Mesendoderm (in vitro differentiated cells): ENCODE measurements at regions not wholly inside any gene's neighbourhood (a gene's known extent, or its start where the extent isn't known, plus 50 kb on each side); places are given as distances from the start of the nearest gene placed in this dataset.
A peak's percentile ranks its signal among the peaks of the same experiment; 100 is the strongest.

Experiments used
- DNase-seq: peaks from one replicate; pipeline ENCODE4 v3.0.0; 2013
- H2AK5ac ChIP-seq: 2 replicates; pipeline ENCODE4 v1.6.1; 2013; ENCODE audit warnings: low read length, inconsistent platforms
- H2BK120ac ChIP-seq: 2 replicates; pipeline ENCODE4 v1.6.1; 2013; ENCODE audit warnings: low read depth, mild to moderate bottlenecking, low read length, moderate library complexity, mixed read lengths
- H2BK15ac ChIP-seq: replicated peaks from 2 replicates; pipeline ENCODE4 v1.6.1; 2013; ENCODE audit warnings: low read depth, mild to moderate bottlenecking, moderate library complexity
- H2BK5ac ChIP-seq: 2 replicates; pipeline ENCODE4 v1.6.1; 2013; ENCODE audit warnings: low read length, inconsistent platforms
- H3K18ac ChIP-seq: 2 replicates; pipeline ENCODE4 v1.6.1; 2013; ENCODE audit warnings: mild to moderate bottlenecking, low read length, mixed read lengths
- H3K23ac ChIP-seq: one replicate; pipeline ENCODE4 v1.6.1; 2013; ENCODE audit warnings: low read length
- H3K27ac ChIP-seq: 2 replicates; pipeline ENCODE4 v1.5.1; 2013; ENCODE audit warnings: low read depth, mild to moderate bottlenecking, inconsistent platforms, low read length, moderate library complexity
- H3K27me3 ChIP-seq: 2 replicates; pipeline ENCODE4 v1.6.1; 2013; ENCODE audit warnings: low read length, control low read depth, mild to moderate bottlenecking, inconsistent platforms; ENCODE audit not compliant: insufficient read depth, poor library complexity
- H3K36me3 ChIP-seq: 2 replicates; pipeline ENCODE4 v1.6.1; 2013; ENCODE audit warnings: low read length, inconsistent platforms; ENCODE audit not compliant: control insufficient read depth, insufficient read depth
- H3K4ac ChIP-seq: one replicate; pipeline ENCODE4 v1.6.1; 2013; ENCODE audit warnings: low read depth, mild to moderate bottlenecking, low read length, moderate library complexity
- H3K4me1 ChIP-seq: 2 replicates; pipeline ENCODE4 v1.6.1; 2013; ENCODE audit warnings: low read depth, low read length, inconsistent platforms; ENCODE audit not compliant: control insufficient read depth
- H3K4me2 ChIP-seq: 2 replicates; pipeline ENCODE4 v1.6.1; 2013; ENCODE audit warnings: low read length
- H3K4me3 ChIP-seq: 2 replicates; pipeline ENCODE4 v1.5.1; 2013; ENCODE audit warnings: mild to moderate bottlenecking, low read length
- H3K56ac ChIP-seq: one replicate; pipeline ENCODE4 v1.6.1; 2013; ENCODE audit warnings: low read length
- H3K79me1 ChIP-seq: 2 replicates; pipeline ENCODE4 v1.6.1; 2013; ENCODE audit warnings: low read length, inconsistent platforms
- H3K79me2 ChIP-seq: 2 replicates; pipeline ENCODE4 v1.6.1; 2013; ENCODE audit warnings: mild to moderate bottlenecking, low read length; ENCODE audit not compliant: control insufficient read depth, insufficient read depth
- H3K9ac ChIP-seq: 2 replicates; pipeline ENCODE4 v1.6.1; 2013; ENCODE audit warnings: low read length, inconsistent platforms
- H4K5ac ChIP-seq: one replicate; pipeline ENCODE4 v1.6.1; 2013; ENCODE audit warnings: low read length
- H4K8ac ChIP-seq: one replicate; pipeline ENCODE4 v1.6.1; 2013; ENCODE audit warnings: low read depth, mild to moderate bottlenecking, control low read depth, low read length, moderate library complexity
- WGBS: extraction: QIAGEN DNeasy Blood & Tissue Kit; methylation state at CpG from one replicate; pipeline ENCODE4 v1.1.7; 2013; ENCODE audit warnings: low lambda C conversion rate, missing lambda C conversion rate; ENCODE audit not compliant: insufficient coverage; ENCODE audit errors: extremely low coverage; 5-methylcytosine and 5-hydroxymethylcytosine counted together

DNA sequence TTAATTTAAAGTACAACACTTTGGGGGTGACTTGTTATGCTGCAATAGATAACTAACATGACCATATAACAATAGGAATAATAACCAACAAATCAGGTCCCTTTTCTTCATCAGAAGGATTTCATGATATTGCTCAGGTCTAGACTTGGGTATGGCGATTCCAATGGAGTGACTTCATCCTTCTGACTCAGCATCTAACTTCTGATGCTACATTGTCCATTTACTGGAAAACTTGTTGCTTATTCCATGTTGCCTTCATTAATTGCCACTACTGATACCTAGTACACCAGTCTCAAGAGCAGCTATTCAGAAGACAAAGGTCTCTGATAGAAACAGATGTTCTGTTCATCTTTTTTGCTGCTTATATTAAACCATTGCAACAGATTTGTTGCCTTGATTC, 324.3 kb downstream of the TGFB2 start:
- no peak overlapping the region for H2BK5ac ChIP-seq
- no peak overlapping the region for H3K4me3 ChIP-seq
- H2BK120ac ChIP-seq = no peak overlapping the region
- H3K27ac ChIP-seq = no peak overlapping the region
- no peak overlapping the region for H2AK5ac ChIP-seq
- no peak for DNase-seq
- WGBS = no CpG with 5 or more reads among the region's 1 CpG
- H4K5ac ChIP-seq = no peak overlapping the region
- no peak overlapping the region for H3K9ac ChIP-seq
- no peaks in the 10 kb centered on the region for H3K79me2 ChIP-seq
- peaks cover 3% of the 10 kb centered on the region for H3K4me1 ChIP-seq
- no peaks in the 10 kb centered on the region for H3K27me3 ChIP-seq
- no peak overlapping the region for H3K4ac ChIP-seq
- no peak overlapping the region for H3K23ac ChIP-seq
- no peaks in the 10 kb centered on the region for H3K79me1 ChIP-seq
- no peak overlapping the region for H2BK15ac ChIP-seq
- H3K56ac ChIP-seq = no peak overlapping the region
- no peak overlapping the region for H4K8ac ChIP-seq
- no peak overlapping the region for H3K4me2 ChIP-seq
- H3K18ac ChIP-seq = no peak overlapping the region
- H3K36me3 ChIP-seq = no peaks in the 10 kb centered on the region

DNA sequence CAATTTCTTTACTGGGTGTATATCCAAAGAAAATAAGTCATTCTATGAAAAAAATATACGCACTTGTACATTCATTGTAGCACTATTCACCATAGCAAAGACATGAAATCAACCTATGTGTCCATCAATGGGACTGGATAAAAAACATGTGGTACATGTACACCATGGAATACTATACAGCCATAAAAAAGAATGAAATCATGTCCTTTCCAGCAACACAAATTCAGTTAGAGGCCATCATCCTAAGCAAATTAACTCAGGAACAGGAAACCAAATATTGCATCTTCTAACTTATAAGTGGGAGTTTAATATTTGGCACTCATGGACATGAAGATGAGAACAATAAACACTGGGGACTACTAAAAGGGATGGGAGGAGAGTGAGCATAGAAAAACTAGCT, 325.7 kb downstream of the TGFB2 start:
- no peak overlapping the region for H3K9ac ChIP-seq
- no peaks in the 10 kb centered on the region for H3K27me3 ChIP-seq
- H2AK5ac ChIP-seq = no peak overlapping the region
- no peak for DNase-seq
- H4K5ac ChIP-seq = no peak overlapping the region
- H3K4ac ChIP-seq = no peak overlapping the region
- no peak overlapping the region for H3K4me2 ChIP-seq
- no peak overlapping the region for H3K56ac ChIP-seq
- no peak overlapping the region for H2BK120ac ChIP-seq
- no peak overlapping the region for H3K23ac ChIP-seq
- H3K27ac ChIP-seq = no peak overlapping the region
- H3K4me1 ChIP-seq = peaks cover 3% of the 10 kb centered on the region
- H3K4me3 ChIP-seq = no peak overlapping the region
- WGBS = no CpG with 5 or more reads among the region's 1 CpG
- H4K8ac ChIP-seq = no peak overlapping the region
- H2BK15ac ChIP-seq = no peak overlapping the region
- H3K79me2 ChIP-seq = no peaks in the 10 kb centered on the region
- no peak overlapping the region for H2BK5ac ChIP-seq
- no peaks in the 10 kb centered on the region for H3K79me1 ChIP-seq
- no peak overlapping the region for H3K18ac ChIP-seq
- H3K36me3 ChIP-seq = no peaks in the 10 kb centered on the region

DNA sequence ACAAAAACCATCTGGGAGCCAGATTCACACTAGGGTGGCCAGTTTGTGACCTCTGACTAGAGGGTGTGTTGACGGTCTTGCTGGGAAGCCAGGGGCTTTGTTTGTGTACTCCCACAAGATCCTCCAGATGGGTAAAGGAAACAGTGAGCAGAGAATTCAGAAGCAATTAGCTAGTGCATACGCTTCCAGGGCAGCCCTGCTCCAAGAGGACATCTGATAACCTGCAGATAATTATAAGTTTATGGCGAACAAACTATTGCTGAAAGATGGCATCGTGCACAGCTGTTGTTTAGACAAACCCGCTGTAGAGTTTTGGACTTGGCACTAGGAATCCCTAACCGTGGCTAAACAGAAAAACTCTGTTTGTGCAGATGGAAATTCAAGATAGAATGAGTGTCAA, 326.4 kb downstream of the TGFB2 start:
- Histone ChIP-seq H3K18ac (peak overlapping the region; percentile 39), H3K56ac (no peak overlapping the region), H3K36me3 (no peaks in the 10 kb centered on the region), H3K27me3 (no peaks in the 10 kb centered on the region), H2AK5ac (no peak overlapping the region), H3K4ac (peak overlapping the region; percentile 70), H3K23ac (no peak overlapping the region), H3K9ac (no peak overlapping the region), H3K79me1 (no peaks in the 10 kb centered on the region), H3K79me2 (no peaks in the 10 kb centered on the region), H3K4me3 (no peak overlapping the region), H2BK15ac (peak overlapping the region; percentile 74), H4K8ac (peak overlapping the region; percentile 56), H3K4me2 (no peak overlapping the region), H3K4me1 (peaks cover 3% of the 10 kb centered on the region), H4K5ac (no peak overlapping the region), H2BK120ac (peak overlapping the region; percentile 61), H3K27ac (no peak overlapping the region), H2BK5ac (no peak overlapping the region)
- WGBS = no CpG with 5 or more reads among the region's 6 CpGs
- no peak for DNase-seq

DNA sequence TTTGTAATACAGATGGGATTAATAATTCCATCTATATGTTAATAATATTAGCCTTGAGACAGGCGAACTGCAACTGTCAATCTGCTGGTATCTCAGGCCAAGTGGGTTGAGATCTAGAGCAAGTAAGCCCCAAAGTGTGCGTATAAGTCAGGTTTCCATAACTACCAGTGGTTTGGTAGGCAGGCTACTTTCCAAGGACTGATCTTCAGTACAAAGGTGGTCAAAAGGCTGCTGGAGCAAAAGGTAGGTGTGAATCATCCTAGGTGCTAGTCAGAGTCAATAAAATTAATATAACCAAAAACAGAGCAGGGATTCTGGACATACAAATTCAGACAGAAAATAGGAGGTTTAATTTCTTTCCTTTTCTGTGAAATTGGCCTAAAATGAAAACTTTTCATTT, 328.0 kb downstream of the TGFB2 start:
- Histone ChIP-seq H3K4me3 (no peak overlapping the region), H3K79me2 (no peaks in the 10 kb centered on the region), H2BK120ac (no peak overlapping the region), H3K4ac (no peak overlapping the region), H4K5ac (no peak overlapping the region), H3K56ac (no peak overlapping the region), H4K8ac (no peak overlapping the region), H2BK15ac (no peak overlapping the region), H3K23ac (no peak overlapping the region), H3K4me2 (no peak overlapping the region), H3K4me1 (peaks cover 3% of the 10 kb centered on the region), H3K36me3 (no peaks in the 10 kb centered on the region), H2BK5ac (no peak overlapping the region), H3K18ac (peak overlapping the region; percentile 75), H2AK5ac (no peak overlapping the region), H3K27ac (no peak overlapping the region), H3K79me1 (no peaks in the 10 kb centered on the region), H3K9ac (no peak overlapping the region), H3K27me3 (no peaks in the 10 kb centered on the region)
- no peak for DNase-seq
- WGBS = no CpG with 5 or more reads among the region's 2 CpGs

DNA sequence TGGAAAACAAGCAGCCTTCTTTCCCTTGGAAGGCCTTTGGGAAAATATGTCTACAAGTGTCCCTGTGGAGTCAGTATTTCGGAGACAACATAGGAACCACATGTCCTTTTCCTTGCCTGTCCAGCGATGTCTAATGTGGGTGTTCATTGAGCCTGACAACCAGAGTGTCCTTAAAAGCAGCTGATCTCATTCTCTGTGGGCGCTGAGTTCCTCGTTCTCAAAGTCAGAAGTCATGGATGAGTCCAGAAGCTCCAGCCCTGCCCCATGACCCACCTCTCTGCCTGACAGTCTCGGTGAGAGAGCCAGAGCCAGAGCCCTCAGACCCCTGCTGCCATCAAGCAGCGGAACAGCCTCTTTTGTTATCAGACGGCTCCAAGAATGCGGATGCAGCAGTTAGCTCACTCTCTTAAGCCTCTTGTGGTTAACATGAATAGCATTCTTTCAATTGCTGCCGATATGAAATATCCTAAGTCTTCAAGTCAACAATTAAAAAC, 329.2 kb downstream of the TGFB2 start:
- no peaks in the 10 kb centered on the region for H3K36me3 ChIP-seq
- peaks cover 3% of the 10 kb centered on the region for H3K4me1 ChIP-seq
- H3K79me1 ChIP-seq = no peaks in the 10 kb centered on the region
- DNase-seq = peak; percentile 98
- no peak overlapping the region for H3K27ac ChIP-seq
- no peak overlapping the region for H3K4me3 ChIP-seq
- peak overlapping the region; percentile 54 for H3K56ac ChIP-seq
- no peak overlapping the region for H4K5ac ChIP-seq
- no peak overlapping the region for H2BK120ac ChIP-seq
- H2BK5ac ChIP-seq = peak overlapping the region; percentile 4
- WGBS = no CpG with 5 or more reads among the region's 9 CpGs
- no peak overlapping the region for H3K4ac ChIP-seq
- H3K27me3 ChIP-seq = no peaks in the 10 kb centered on the region
- H3K23ac ChIP-seq = no peak overlapping the region
- H3K4me2 ChIP-seq = no peak overlapping the region
- no peak overlapping the region for H2BK15ac ChIP-seq
- peak overlapping the region; percentile 5 for H3K18ac ChIP-seq
- H3K9ac ChIP-seq = no peak overlapping the region
- H2AK5ac ChIP-seq = no peak overlapping the region
- no peaks in the 10 kb centered on the region for H3K79me2 ChIP-seq
- no peak overlapping the region for H4K8ac ChIP-seq

DNA sequence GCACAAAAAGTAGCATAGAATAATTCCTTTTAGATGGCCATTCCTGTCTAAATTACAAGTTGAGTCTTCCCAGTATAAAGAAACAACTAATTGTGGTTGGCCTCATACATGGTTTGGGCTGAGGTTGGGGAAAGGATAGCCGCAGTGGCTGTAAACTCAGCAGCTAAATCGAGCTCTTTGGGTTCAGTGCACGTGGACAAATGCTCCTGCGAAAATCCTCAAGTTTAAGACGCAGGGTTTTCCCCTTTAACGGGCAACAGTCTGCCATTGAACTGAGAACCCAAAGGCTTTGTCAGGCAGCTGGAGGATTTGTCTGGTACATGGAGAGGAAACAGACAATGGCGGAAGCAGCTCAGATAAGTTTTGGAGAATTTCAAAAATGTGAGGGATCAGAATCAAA, 331.9 kb downstream of the TGFB2 start:
- H3K27ac ChIP-seq = no peak overlapping the region

More for the DNA sequence above, 331.9 kb downstream of the TGFB2 start:
- Histone ChIP-seq H3K4ac (no peak overlapping the region), H3K27me3 (no peaks in the 10 kb centered on the region), H3K9ac (no peak overlapping the region), H3K36me3 (no peaks in the 10 kb centered on the region), H3K79me1 (no peaks in the 10 kb centered on the region), H3K56ac (peak overlapping the region; percentile 11), H3K79me2 (no peaks in the 10 kb centered on the region), H4K5ac (no peak overlapping the region), H4K8ac (no peak overlapping the region), H3K4me3 (no peak overlapping the region), H3K4me1 (peaks cover 3% of the 10 kb centered on the region), H2BK15ac (no peak overlapping the region), H2BK120ac (no peak overlapping the region), H2BK5ac (no peak overlapping the region), H3K4me2 (no peak overlapping the region), H3K18ac (peak overlapping the region; percentile 75), H3K23ac (no peak overlapping the region), H2AK5ac (no peak overlapping the region)
- no peak for DNase-seq
- no CpG with 5 or more reads among the region's 7 CpGs for WGBS
